ENCODE measurements at regions not wholly inside any gene's neighbourhood (a gene's known extent, or its start where the extent isn't known, plus 50 kb on each side); places are given as distances from the start of the nearest gene placed in this dataset.
"Not testable (repeated sequence)": the region's sequence is repeated elsewhere in the genome, so short reads cannot be mapped to it uniquely, and the experiment has no call there.

GRCh38 chr5:9782826-9783560 is 152.8 kb upstream of the TAS2R1 start:
- DNase-seq = no peak

GRCh38 chr5:9781890-9782289 is 151.7 kb upstream of the TAS2R1 start:
- no peak for DNase-seq

- DNase-seq = no peak
Observed at GRCh38 chr5:9781275-9781674, 151.1 kb upstream of the TAS2R1 start.

- no peak for DNase-seq
Observed at GRCh38 chr5:9780501-9780900, 150.3 kb upstream of the TAS2R1 start.

GRCh38 chr5:9776525-9776924 is 146.4 kb upstream of the TAS2R1 start:
- DNase-seq = no peak

DNA sequence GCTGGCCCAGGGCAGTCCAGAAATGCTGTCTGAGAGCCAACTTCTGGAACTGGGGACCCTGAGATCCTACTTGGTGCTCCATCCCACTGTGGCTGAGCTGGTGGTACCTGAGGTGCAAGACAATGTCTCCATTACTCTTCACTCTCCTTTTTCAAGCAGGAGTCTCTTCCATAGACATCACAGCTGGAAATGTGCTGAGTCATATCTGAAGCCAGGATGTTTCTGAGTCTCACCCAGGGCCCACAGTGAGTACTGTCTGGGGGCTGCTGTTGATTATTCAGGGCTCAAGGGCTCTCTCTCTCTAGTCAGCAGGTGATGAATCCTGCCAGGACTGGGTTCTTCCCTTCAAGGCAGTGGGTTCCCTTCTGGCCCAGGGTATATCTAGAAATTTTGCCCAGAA is 145.2 kb upstream of the TAS2R1 start:
- DNase-seq = no peak

DNA sequence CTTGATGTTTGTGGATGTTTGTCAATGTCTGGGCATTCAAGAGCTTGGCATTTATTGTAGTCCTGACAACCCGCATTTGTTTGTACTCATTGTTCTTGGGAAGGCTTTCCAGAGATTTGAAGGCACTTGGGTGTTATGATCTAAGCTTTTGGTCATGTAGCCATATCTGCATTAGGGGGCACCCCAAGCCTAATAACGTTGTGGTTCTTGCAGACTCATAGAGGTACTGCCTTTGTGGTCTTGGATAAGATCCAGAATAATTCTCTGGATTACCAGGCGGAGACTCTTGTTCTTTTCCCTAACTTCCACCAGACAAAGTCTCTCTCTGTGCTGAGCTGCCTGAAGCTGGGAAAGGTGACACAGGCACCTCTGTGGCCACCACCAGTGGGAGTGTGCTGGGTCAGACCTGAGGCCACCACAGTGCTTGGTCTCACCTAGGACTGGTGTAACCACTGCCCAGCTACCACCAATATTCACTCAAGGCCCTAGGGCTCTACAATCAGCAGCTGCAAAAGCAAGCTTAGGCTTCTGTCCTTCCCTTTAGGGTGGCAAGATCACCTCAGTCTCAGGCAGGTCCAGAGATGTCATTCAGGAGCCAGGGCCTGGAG is 144.4 kb upstream of the TAS2R1 start:
- no peak for DNase-seq

- DNase-seq = no peak
Observed at GRCh38 chr5:9771079-9771478, 140.9 kb upstream of the TAS2R1 start.

GRCh38 chr5:9766581-9766980 is 136.4 kb upstream of the TAS2R1 start:
- DNase-seq = no peak

DNA sequence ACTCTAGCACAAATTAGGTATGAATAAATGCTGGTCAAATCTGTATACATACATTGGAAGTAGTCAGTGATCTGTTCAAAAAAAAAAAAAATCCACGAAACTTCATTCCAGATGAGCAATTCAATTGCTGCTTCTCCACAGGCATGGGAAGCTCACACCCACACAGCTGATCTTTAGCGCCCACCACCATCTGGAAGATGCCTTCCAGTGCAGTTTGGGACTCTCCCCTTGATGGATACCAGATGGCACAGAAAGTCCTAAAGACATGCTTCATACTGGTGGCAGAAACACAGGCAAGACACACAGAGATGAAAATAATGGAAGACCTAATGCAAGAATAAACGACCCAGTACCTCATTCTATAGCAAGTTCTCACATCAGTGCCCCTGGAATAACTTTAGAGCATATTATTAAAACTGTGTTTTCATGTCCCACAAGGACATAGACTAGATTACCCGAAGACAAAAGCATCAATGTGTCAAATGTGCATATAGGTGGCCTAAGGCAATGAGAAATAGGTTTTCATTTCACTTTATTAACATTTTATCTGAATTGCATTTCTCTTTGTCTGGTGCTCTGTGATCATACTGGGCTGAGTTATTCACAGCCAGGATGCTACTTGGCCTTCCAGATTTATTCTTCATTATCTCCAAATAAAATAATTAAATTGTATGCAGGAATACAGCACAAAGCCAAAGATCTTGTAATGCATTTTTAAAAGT is 135.4 kb upstream of the TAS2R1 start:
- DNase-seq = no peak

DNA sequence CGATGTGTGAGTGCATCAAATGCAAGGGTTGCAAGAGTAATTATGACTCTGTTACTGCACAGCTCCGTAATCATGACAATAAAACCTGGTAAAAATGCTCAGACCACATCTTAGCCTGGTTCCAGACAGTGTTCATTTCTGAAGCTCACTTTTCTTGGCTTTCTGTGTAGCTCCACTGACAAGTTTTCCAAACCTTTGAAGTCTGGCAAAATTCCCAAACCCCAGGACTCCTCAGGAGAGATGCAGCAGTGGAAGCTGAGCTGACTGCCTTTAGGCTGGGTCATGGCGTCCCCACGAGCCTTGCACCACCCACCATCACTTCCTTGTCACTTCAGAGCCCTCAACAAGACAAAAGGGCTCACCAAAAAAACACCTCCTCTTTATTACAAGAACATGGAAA is 131.6 kb upstream of the TAS2R1 start:
- no peak for DNase-seq

DNA sequence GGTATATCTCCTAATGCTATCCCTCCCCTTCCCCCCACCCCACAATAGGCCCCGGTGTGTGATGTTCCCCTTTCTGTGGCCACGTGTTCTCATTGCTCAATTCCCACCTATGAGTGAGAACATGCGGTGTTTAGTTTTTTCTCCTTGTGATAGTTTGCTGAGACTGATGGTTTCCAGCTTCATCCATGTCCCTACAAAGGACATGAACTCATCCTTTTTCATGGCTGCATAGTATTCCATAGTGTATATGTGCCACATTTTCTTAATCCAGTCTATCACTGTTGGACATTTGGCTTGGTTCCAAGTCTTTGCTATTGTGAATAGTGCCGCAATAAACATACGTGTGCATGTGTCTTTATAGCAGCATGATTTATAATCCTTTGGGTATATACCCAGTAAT is 122.5 kb upstream of the TAS2R1 start:
- DNase-seq = not testable (repeated sequence)

- no peak for DNase-seq
Observed at GRCh38 chr5:9743507-9743906, 113.4 kb upstream of the TAS2R1 start.

GRCh38 chr5:9742848-9743247 is 112.7 kb upstream of the TAS2R1 start:
- DNase-seq = no peak

GRCh38 chr5:9739135-9739534 is 109.0 kb upstream of the TAS2R1 start:
- no peak for DNase-seq

GRCh38 chr5:9737265-9737664 is 107.1 kb upstream of the TAS2R1 start:
- no peak for DNase-seq

GRCh38 chr5:9733486-9733885 is 103.3 kb upstream of the TAS2R1 start:
- no peak for DNase-seq

DNA sequence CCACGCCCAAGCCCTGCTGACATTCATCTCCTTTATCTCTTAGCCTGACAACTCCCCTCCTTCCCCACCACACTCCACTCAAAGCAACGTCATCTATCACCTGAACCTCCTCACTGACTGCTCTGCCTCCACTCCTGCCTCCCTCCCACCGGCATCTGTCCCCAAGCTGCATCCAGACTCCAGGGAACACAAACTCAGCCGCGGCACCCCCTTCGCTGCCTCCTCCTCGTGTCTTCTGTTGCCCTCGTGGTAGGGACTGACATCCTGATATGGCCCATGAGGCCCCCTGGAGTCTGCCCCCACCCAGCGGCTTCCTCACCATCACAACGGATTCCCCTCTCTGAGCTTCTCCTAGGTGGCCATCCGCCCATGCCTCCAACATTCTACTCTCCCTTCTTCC is 101.0 kb upstream of the TAS2R1 start:
- no peak for DNase-seq

GRCh38 chr5:9728261-9728660 is 98.1 kb upstream of the TAS2R1 start:
- DNase-seq = no peak

- DNase-seq = no peak
Observed at GRCh38 chr5:9726931-9727330, 96.8 kb upstream of the TAS2R1 start.

GRCh38 chr5:9725265-9725664 is 95.1 kb upstream of the TAS2R1 start:
- not testable (repeated sequence) for DNase-seq

- DNase-seq = no peak
Observed at GRCh38 chr5:9724707-9725106, 94.6 kb upstream of the TAS2R1 start.

GRCh38 chr5:9722601-9723180 is 92.5 kb upstream of the TAS2R1 start:
- DNase-seq = no peak

- no peak for DNase-seq
Observed at GRCh38 chr5:9721161-9721560, 91.0 kb upstream of the TAS2R1 start.
